ENCODE measurements at regions not wholly inside any gene's neighbourhood (a gene's known extent, or its start where the extent isn't known, plus 50 kb on each side); places are given as distances from the start of the nearest gene placed in this dataset.

GRCh38 chr21:18461743-18462142 lies 58.2 kb upstream of the TMPRSS15 start:
- Histone ChIP-seq H2AFZ (ENCODE audit: low read depth, low read length) (no peak overlapping the region), H3K36me3 (ENCODE audit: control insufficient read depth, insufficient read depth, low read length) (no peaks in the 10 kb centered on the region), H3K4me1 (replicated peaks in 1 of 2; ENCODE audit: control insufficient read depth in 2 of 2, insufficient read depth in 2 of 2, low read length in 2 of 2) (no peaks in the 10 kb centered on the region), H3K27ac (ENCODE audit: extremely low read depth, low read depth, low read length) (no peak overlapping the region), H3K9me3 (replicated peaks; ENCODE audit: control insufficient read depth, insufficient read depth, low read depth, low read length) (no peaks in the 10 kb centered on the region), H3K27me3 (ENCODE audit: control insufficient read depth in 2 of 2, insufficient read depth in 2 of 2, low read length in 2 of 2) (no peaks in the 10 kb centered on the region), H3K9ac (ENCODE audit: insufficient read depth in 1 of 2, low read depth in 2 of 2, low read length in 2 of 2) (no peak overlapping the region), H3K4me2 (ENCODE audit: insufficient read depth, low read length) (no peak overlapping the region), H3K4me3 (no peak overlapping the region), H3K9me1 (ENCODE audit: control insufficient read depth, insufficient read depth, low read length) (no peaks in the 10 kb centered on the region), H4K20me1 (replicated peaks; ENCODE audit: control insufficient read depth, insufficient read depth, low read length) (no peaks in the 10 kb centered on the region), H3K79me2 (ENCODE audit: control insufficient read depth, insufficient read depth, low read length) (no peaks in the 10 kb centered on the region)
- DNase-seq (ENCODE audit: extremely low read depth in 1 of 4, low spot score in 3 of 4), result no peak
- in situ Hi-C loops (cut with MboI) (no loop called here), intact Hi-C loops (cut with micrococcal nuclease) (no loop called here)
- no peak for FAIRE-seq
- CTCF ChIA-PET (ENCODE audit: low intra/inter-chr PET ratio), result no interaction called here
- 0% methylated on average over 3 of the region's 3 CpGs for WGBS (ENCODE audit: insufficient coverage, low coverage, missing lambda C conversion rate)
- no TSS peak for BruUV-seq (replicated peaks)
- ATAC-seq, result no peak
- POLR2A ChIA-PET, result no interaction called here
- TF ChIP-seq YY1 (IDR thresholded peaks at IDR 0.05; ENCODE audit: borderline replicate concordance in 1 of 3, control insufficient read depth in 1 of 3, extremely low read depth in 1 of 3, insufficient read depth in 3 of 3, insufficient read length in 1 of 3, insufficient replicate concordance in 2 of 3, low read depth in 1 of 3, low read length in 2 of 3) (no peak), E2F4 (CRISPR knock-in tag; IDR thresholded peaks at IDR 0.05; ENCODE audit: low read depth) (no peak), MCM7 (IDR thresholded peaks at IDR 0.05) (no peak), ZNF277 (CRISPR knock-in tag; IDR thresholded peaks at IDR 0.05; ENCODE audit: borderline replicate concordance) (no peak), MIER1 (IDR thresholded peaks at IDR 0.05; ENCODE audit: low read depth) (no peak), SIN3B (IDR thresholded peaks at IDR 0.05; ENCODE audit: low read depth) (no peak), GABPB1 (CRISPR knock-in tag; IDR thresholded peaks at IDR 0.05) (no peak), ZNF518B (CRISPR knock-in tag; IDR thresholded peaks at IDR 0.05) (no peak), ZZZ3 (IDR thresholded peaks at IDR 0.05) (no peak), ELK3 (CRISPR knock-in tag; IDR thresholded peaks at IDR 0.05) (no peak), STAT5B (CRISPR knock-in tag; IDR thresholded peaks at IDR 0.05) (no peak), NFE2 (IDR thresholded peaks at IDR 0.05; ENCODE audit: low read depth) (no peak)
- TF ChIP-seq, protein P1, sequence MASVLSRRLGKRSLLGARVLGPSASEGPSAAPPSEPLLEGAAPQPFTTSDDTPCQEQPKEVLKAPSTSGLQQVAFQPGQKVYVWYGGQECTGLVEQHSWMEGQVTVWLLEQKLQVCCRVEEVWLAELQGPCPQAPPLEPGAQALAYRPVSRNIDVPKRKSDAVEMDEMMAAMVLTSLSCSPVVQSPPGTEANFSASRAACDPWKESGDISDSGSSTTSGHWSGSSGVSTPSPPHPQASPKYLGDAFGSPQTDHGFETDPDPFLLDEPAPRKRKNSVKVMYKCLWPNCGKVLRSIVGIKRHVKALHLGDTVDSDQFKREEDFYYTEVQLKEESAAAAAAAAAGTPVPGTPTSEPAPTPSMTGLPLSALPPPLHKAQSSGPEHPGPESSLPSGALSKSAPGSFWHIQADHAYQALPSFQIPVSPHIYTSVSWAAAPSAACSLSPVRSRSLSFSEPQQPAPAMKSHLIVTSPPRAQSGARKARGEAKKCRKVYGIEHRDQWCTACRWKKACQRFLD (CRISPR knock-in tag; IDR thresholded peaks at IDR 0.05), result no peak

All from K562 (cell line).